ENCODE measurements at regions not wholly inside any gene's neighbourhood (a gene's known extent, or its start where the extent isn't known, plus 50 kb on each side); places are given as distances from the start of the nearest gene placed in this dataset.
A peak's percentile ranks its signal among the peaks of the same experiment; 100 is the strongest.
"Not testable (repeated sequence)": the region's sequence is repeated elsewhere in the genome, so short reads cannot be mapped to it uniquely, and the experiment has no call there.

GRCh38 chr16:5247403-5247802 lies 149.8 kb upstream of the EEF2KMT start:
- DNase-seq, result not testable (repeated sequence)

- DNase-seq, result not testable (repeated sequence)
Measured at GRCh38 chr16:5240278-5240626, 142.7 kb upstream of the EEF2KMT start.

- peak in 18 of 51 donors; percentile 1 to 69 (median 5) for DNase-seq
Measured at GRCh38 chr16:5239472-5240277, 142.1 kb upstream of the EEF2KMT start.

GRCh38 chr16:5235119-5235518 lies 137.5 kb upstream of the EEF2KMT start:
- DNase-seq, result no peak

- DNase-seq, result no peak
Measured at GRCh38 chr16:5234295-5235050, 136.9 kb upstream of the EEF2KMT start.

GRCh38 chr16:5231246-5231759 lies 133.7 kb upstream of the EEF2KMT start:
- no peak for DNase-seq

GRCh38 chr16:5228369-5228768 lies 130.8 kb upstream of the EEF2KMT start:
- DNase-seq, result no peak

GRCh38 chr16:5225931-5226655 lies 128.5 kb upstream of the EEF2KMT start:
- DNase-seq, result no peak

GRCh38 chr16:5222761-5223160 lies 125.2 kb upstream of the EEF2KMT start:
- DNase-seq, result no peak

- not testable (repeated sequence) for DNase-seq
Measured at GRCh38 chr16:5221831-5222230, 124.2 kb upstream of the EEF2KMT start.

- DNase-seq, result no peak
Measured at GRCh38 chr16:5220705-5221104, 123.1 kb upstream of the EEF2KMT start.

GRCh38 chr16:5216441-5217080 lies 119.0 kb upstream of the EEF2KMT start:
- DNase-seq, result no peak

- DNase-seq, result peak in 4 of 51 donors; percentile 9 to 28 (median 14)
Measured at GRCh38 chr16:5215901-5216300, 118.3 kb upstream of the EEF2KMT start.

- DNase-seq, result no peak
Measured at GRCh38 chr16:5214466-5214865, 116.9 kb upstream of the EEF2KMT start.

- DNase-seq, result not testable (repeated sequence)
Measured at GRCh38 chr16:5212501-5212900, 114.9 kb upstream of the EEF2KMT start.

GRCh38 chr16:5207862-5208498 lies 110.4 kb upstream of the EEF2KMT start:
- DNase-seq, result peak in 1 of 51 donors; percentile 4

GRCh38 chr16:5207001-5207523 lies 109.5 kb upstream of the EEF2KMT start:
- no peak for DNase-seq

GRCh38 chr16:5206331-5206990 lies 108.9 kb upstream of the EEF2KMT start:
- peak in 6 of 51 donors; percentile 1 to 27 (median 8) for DNase-seq

GRCh38 chr16:5205361-5206040 lies 107.9 kb upstream of the EEF2KMT start:
- no peak for DNase-seq
